Ishikawa (cell line): ENCODE measurements at regions not wholly inside any gene's neighbourhood (a gene's known extent, or its start where the extent isn't known, plus 50 kb on each side); places are given as distances from the start of the nearest gene placed in this dataset.

Experiments used
- FOXM1 ChIP-seq: IDR thresholded peaks from 2 replicates; pipeline ENCODE4 v1.6.1; 2012; ENCODE audit warnings: low read depth, borderline replicate concordance
- MAX ChIP-seq: IDR thresholded peaks from 2 replicates; pipeline ENCODE4 v1.6.1; 2012
- TAF1 ChIP-seq: IDR thresholded peaks from 2 replicates; pipeline ENCODE4 v1.6.1; 2012; ENCODE audit warnings: low read depth, mild to moderate bottlenecking

- TF ChIP-seq MAX: no peak
- no peak for TF ChIP-seq TAF1
- no peak for TF ChIP-seq FOXM1
Observed at GRCh38 chr9:31467075-31467474, 917.4 kb upstream of the ACO1 start.
